ENCODE measurements at regions not wholly inside any gene's neighbourhood (a gene's known extent, or its start where the extent isn't known, plus 50 kb on each side); places are given as distances from the start of the nearest gene placed in this dataset.

GRCh38 chr7:88399696-88400240 is 93.1 kb upstream of the STEAP4 start:
- no peak for DNase-seq

GRCh38 chr7:88399036-88399435 is 92.3 kb upstream of the STEAP4 start:
- no peak for DNase-seq

GRCh38 chr7:88398459-88398858 is 91.8 kb upstream of the STEAP4 start:
- DNase-seq, result no peak

GRCh38 chr7:88396948-88397322 is 90.2 kb upstream of the STEAP4 start:
- no peak for DNase-seq

- no peak for DNase-seq
These were observed 89.7 kb upstream of the STEAP4 start for GRCh38 chr7:88396295-88396947.

GRCh38 chr7:88395715-88396114 is 89.0 kb upstream of the STEAP4 start:
- no peak for DNase-seq

GRCh38 chr7:88391247-88391646 is 84.6 kb upstream of the STEAP4 start:
- no peak for DNase-seq

GRCh38 chr7:88387368-88387767 is 80.7 kb upstream of the STEAP4 start:
- no peak for DNase-seq

GRCh38 chr7:88386665-88387156 is 80.0 kb upstream of the STEAP4 start:
- DNase-seq, result no peak

- no peak for DNase-seq
These were observed 70.7 kb upstream of the STEAP4 start for GRCh38 chr7:88377434-88377833.

- no peak for DNase-seq
These were observed 62.0 kb upstream of the STEAP4 start for GRCh38 chr7:88368686-88369085.

GRCh38 chr7:88366845-88367244 is 60.2 kb upstream of the STEAP4 start:
- DNase-seq, result no peak

- no peak for DNase-seq
These were observed 57.2 kb upstream of the STEAP4 start for GRCh38 chr7:88363869-88364268.

- no peak for DNase-seq
These were observed 56.6 kb upstream of the STEAP4 start for GRCh38 chr7:88363249-88363648.

GRCh38 chr7:88361357-88361756 is 54.7 kb upstream of the STEAP4 start:
- DNase-seq, result no peak

GRCh38 chr7:88358881-88359280 is 52.2 kb upstream of the STEAP4 start:
- no peak for DNase-seq

GRCh38 chr7:88358526-88358838 is 51.8 kb upstream of the STEAP4 start:
- no peak for DNase-seq

GRCh38 chr7:88357781-88358525 is 51.3 kb upstream of the STEAP4 start:
- DNase-seq, result no peak

GRCh38 chr7:88357294-88357693 is 50.6 kb upstream of the STEAP4 start:
- no peak for DNase-seq

All from activated CD4-positive, alpha-beta T cell treated with anti-CD3 and anti-CD28 coated beads, Interleukin-2, Interleukin-6, amounts not matched to agents 100 ng/mL and 50 ng/mL, durations not matched to agents 16 hours and 8 hours (primary cell).